ENCODE measurements at regions not wholly inside any gene's neighbourhood (a gene's known extent, or its start where the extent isn't known, plus 50 kb on each side); places are given as distances from the start of the nearest gene placed in this dataset.
"Not testable (repeated sequence)": the region's sequence is repeated elsewhere in the genome, so short reads cannot be mapped to it uniquely, and the experiment has no call there.

DNA sequence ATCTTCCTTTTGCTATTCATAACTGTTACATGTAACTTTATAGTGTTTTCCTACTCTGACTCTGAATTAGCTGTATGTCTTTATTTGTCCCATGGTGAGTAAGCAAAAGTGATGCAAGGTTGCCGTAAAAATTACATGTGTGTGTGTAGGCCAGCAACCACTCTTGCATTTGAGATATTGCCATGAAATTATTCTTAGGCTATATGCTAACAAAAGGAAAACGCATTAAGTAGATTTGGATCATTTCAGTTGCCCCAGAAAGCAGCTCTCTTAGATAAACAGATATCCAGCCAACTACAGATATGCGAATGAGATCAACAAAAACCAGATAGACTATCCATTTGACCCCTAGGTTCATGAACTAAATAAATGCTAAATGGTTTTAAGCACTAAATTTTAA lies 73.6 kb downstream of the CYLC2 start:
- no peak for DNase-seq

DNA sequence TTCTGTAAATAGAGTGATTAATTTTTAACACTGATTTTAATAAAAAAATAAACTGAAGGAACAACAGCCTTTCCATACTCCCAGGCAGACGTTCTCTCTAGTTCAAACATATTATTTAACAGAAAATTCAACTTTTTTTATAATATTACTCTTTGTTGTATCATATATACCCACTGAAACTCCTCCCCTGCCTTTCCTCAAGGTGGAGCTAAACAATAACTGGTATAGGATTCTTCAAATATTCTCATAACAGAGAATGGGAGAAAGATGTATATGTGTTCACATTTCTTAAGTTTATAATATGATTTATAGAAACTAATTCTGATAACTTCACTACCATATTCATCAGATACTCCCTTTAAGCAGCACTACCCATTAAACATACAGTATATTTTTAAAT lies 83.4 kb downstream of the CYLC2 start:
- DNase-seq, result no peak

- DNase-seq, result no peak
Observed at GRCh38 chr9:103082494-103082893, 87.4 kb downstream of the CYLC2 start.

GRCh38 chr9:103089357-103089756 lies 94.2 kb downstream of the CYLC2 start:
- no peak for DNase-seq

DNA sequence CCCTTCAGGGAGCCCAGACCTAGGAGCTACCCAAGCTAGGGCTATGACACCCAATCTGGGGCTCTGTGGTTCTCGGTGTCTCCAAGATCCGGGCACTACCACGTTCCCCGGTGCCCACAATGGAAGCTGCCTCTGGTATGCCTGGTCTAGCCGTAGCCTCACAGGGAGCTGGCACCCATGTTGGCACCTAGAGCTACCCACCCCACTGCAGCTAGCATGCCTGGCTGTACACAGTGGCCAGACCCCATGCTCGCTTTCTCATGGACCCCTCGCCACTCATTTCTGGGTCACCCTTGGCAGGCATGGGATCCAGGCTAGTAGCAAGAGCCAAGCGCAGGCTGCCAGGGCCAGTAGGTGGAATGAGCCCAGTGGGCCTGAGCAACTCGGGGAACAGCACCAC lies 109.0 kb downstream of the CYLC2 start:
- DNase-seq, result no peak

DNA sequence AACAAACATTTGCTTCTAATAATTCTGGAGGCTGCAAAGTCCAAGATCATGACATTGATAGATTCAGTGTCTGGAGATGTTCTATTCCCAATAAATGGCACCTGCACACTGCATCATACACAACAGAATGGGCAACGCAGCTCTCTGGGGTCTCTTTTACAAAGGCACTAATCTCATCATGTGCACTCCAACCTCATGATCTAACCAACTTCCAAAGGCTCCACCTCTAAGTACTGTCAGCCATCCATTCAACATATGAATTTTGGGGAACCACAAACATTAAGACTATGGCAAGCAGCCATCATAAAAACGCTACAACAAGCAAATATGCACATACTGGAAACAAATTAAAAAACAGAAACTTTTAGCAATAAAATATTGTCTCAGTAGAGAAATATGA lies 121.1 kb downstream of the CYLC2 start:
- DNase-seq, result no peak

DNA sequence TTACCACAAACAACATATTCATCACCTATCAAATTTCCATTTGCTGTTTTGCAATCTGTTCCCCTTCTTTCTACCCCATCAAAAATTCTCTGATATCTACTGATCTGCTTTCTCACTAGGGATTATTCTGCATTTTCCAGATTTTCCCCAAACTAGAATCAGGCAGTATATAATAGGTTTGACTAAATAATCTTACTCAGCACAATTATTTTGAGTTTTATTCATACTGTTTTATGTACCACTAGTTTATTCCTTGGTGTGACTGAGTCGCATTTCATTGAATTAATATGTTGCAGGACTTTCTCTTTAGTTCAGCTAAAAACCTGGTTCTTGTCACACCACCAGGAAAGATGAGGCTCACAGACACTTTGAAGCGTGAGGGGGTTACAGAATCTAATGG lies 131.4 kb downstream of the CYLC2 start:
- DNase-seq, result no peak

DNA sequence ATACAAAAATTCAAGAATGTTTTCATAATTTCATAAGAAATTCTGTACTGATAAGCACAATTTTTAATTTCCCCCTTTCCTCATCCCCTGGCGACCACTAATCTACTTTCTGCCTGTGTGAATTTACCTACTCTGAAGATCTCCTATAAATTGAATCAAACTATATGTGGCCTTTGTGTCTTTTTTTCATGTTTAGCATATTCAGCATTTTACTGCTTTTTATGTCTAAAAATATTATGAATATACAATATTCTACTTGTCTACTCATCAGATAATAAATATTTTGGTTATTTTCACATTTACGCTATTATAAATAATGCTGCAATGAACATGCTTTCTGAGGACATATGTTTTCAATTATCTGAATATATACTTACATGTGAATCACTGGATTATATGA lies 144.8 kb downstream of the CYLC2 start:
- DNase-seq, result no peak

DNA sequence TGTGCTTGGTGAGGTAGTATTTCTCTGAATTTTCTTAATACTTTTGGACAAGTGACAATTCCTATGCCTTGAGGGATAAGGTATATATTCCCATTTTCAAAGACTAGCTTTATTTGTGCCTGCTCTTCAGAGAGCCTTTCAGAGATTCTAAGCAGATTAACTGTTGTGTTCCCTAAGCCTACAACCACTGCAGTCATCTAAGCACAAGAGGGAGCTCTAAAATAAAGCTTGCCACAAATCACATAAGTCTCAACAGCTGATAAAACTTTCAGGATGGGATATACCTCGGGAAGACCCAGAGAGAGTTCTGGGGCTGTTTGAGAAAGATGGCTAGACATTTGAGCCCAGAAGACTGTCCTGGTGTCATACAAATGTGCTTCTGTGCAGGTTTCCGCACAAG lies 157.3 kb downstream of the CYLC2 start:
- DNase-seq, result no peak

DNA sequence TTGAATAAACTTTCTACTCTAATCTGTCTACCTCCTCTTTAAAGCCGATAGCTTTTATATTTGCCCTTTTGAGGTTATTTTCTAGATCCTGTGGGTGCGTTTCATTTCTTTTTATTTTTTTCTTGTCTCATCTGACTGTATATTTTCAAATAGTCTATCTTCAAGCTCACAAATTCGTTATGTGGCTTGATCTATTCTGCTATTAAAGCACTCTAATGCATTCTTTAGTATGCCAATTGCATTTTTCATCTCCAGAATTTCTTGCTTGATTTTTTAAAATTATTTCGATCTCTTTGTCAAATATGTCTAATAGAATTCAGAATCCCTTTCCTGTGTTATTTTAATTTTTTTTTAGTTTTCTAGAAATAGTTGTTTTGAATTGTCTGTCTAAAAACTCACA lies 172.4 kb downstream of the CYLC2 start:
- no peak for DNase-seq

DNA sequence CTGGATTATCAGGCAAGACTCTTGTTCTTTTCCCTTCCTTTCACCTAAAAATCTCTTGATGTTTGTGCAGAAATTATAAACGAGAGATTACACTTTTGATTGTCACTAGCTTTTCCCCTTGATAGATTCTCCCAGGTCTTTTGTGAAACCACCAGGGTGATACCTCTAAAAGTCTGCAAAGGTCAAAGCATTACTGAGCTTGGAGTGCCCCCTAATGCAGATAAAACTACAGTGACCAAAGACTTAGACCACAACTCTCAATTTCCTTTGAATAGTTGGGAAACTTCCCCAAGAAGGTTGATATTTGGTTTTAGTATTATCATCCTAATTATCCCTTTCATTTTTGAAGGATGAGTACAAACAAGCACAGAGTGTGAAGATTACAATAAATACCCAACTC lies 173.1 kb downstream of the CYLC2 start:
- DNase-seq, result no peak

GRCh38 chr9:103169798-103170197 lies 174.7 kb downstream of the CYLC2 start:
- no peak for DNase-seq

DNA sequence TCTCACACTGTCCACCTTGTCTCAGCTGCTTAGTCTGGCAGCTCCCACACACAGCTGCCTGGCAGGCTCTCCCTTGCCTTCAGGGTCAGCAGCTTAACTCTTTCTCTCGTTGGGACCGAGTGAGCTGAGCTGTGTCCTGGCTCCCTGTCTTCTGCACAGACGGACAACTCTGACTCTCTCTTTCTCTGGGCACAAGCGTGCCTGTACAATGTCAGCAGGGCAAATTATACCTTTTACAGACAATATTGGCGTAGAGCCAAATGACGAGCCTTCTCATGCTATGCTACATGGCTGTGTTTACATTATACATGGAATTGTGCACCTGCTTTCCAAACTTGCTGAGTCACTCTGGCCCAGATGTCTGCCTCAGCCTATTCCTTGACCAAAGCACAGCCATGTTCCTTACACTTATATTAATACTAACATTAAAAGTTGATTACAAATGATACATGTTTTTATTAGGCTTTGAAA lies 188.6 kb downstream of the CYLC2 start:
- no peak for DNase-seq

DNA sequence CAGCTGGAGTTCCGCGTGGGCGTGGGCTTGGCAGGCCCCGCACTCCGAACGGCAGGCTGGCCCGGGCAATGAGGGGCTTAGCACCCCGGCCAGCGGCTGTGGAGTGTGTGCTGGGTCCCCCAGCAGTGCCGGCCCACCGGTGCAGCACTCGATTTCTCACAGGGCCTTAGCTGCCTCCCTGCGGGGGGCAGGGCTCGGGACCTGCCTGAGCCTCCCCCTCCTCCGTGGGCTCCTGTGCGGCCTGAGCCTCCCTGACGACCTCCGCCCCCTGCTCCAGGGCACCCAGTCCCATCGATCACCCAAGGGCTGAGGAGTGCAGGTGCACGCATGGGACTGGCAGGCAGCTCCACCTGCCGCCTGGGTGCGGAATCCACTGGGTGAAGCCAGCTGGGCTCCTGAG lies 191.8 kb downstream of the CYLC2 start:
- DNase-seq, result no peak

DNA sequence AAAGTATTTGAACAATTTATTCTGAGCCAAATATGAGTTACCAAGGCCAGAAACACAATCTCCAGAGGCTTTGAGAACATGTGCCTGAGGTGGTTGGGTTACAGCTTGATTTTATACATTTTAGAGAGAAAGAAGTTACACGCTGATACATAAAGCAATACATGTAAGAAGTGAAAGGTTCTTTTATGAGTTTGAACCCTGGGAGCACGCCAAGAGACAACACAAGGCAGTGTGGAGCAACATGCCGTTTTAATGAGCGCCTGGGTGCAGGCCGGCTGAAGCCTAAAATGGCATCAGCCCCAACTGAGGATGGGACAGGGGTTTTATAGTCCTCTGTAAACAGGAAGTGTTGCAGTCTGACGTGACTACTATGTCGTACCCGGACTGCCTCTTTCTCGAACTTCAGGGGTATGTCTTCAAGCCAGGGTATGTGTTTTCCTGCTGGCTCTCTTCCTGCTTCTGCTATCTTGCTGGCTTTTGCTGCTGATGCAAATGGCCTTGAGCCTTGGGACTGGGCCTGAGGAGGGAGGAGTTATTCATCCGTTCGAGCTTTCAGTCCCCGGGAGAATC lies 193.7 kb downstream of the CYLC2 start:
- no peak for DNase-seq

- DNase-seq, result no peak
Observed at GRCh38 chr9:103193992-103194391, 198.9 kb downstream of the CYLC2 start.

DNA sequence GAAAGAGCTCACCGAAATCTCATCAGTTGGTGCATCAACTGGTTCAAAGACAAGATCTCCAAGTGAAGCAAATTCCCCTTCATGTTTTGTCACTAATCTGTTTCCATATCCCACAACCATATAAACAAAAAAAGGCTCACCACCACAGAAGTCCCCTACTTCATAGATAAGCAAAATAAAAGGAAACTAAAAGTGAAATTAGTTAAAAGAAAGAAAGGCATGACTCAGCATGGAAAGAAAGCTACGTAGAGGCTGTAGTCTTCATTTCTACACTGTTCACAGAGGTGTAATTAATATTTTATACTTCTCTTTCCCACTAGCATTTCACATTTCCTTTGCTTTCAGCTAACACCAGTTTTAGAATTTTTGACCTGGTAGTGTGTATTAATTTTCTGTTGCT lies 208.0 kb downstream of the CYLC2 start:
- DNase-seq, result no peak

- not testable (repeated sequence) for DNase-seq
Observed at GRCh38 chr9:103205881-103206585, 210.9 kb downstream of the CYLC2 start.

- no peak for DNase-seq
Observed at GRCh38 chr9:103210607-103211006, 215.5 kb downstream of the CYLC2 start.

GRCh38 chr9:103215197-103215596 lies 220.1 kb downstream of the CYLC2 start:
- no peak for DNase-seq

GRCh38 chr9:103225702-103226646 lies 230.8 kb downstream of the CYLC2 start:
- DNase-seq, result no peak

DNA sequence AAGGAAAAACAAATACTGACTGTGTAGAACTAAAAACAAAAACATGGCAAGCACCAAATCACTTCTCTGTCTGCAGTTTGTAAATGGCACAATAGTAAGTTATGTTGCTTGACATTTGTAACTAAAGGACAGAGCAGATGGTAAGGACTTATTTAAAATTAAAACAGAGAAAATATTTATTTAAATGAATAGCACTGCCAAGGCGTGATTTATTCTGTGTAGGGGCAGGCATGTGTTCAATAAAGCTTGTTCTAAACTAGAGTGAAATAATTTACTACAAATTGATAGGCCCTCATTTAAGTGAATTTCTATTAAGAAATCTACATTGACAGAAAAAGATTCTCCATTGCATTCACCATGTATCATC lies 231.5 kb downstream of the CYLC2 start:
- no peak for DNase-seq

DNA sequence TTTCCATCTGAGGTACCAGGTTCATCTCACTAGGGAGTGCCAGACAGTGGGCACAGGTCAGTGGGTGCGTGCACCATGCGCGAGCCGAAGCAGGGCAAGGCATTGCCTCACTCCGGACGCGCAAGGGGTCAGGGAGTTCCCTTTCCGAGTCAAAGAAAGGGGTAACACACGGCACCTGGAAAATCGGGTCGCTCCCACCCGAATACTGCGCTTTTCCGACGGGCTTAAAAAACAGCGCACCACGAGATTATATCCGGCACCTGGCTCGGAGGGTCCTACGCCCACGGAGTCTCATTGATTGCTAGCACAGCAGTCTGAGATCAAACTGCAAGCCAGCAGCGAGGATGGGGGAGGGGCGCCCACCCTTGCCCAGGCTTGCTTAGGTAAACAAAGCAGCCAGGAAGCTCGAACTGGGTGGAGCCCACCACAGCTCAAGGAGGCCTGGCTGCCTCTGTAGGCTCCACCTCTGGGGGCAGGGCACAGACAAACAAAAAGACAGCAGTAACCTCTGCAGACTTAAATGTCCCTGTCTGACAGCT lies 242.5 kb downstream of the CYLC2 start:
- DNase-seq, result not testable (repeated sequence)

All from inflammatory macrophage (primary cell).